Heart right ventricle (tissue), 16 donors: ENCODE measurements at regions not wholly inside any gene's neighbourhood (a gene's known extent, or its start where the extent isn't known, plus 50 kb on each side); places are given as distances from the start of the nearest gene placed in this dataset.

Source experiments
- ATAC-seq, 8 donors: fragments of 200-7000 bp; cut with Tn5 transposase; one replicate each; pipeline ENCODE4 v1.9.1; 2020; ENCODE audit warnings: mild to moderate bottlenecking in 8 of 8, moderate library complexity in 8 of 8, moderate number of reproducible peaks in 1 of 8
- DNase-seq, 2 donors: peaks; one replicate each; pipeline ENCODE4 v3.0.0-alpha.2; 2020
- H3K27ac ChIP-seq, 10 donors: fragments of 200-600 bp; sonication (generic) in 2 of 10; one replicate each; pipeline versions ENCODE4 v1.5.0 to v1.8.0; 2020 to 2022; ENCODE audit warnings: mild to moderate bottlenecking in 3 of 10
- H3K27me3 ChIP-seq, 7 donors: fragments of 200-600 bp; one replicate each; pipeline ENCODE4 v1.8.0; 2021 to 2022; ENCODE audit warnings: mild to moderate bottlenecking in 2 of 7
- H3K36me3 ChIP-seq, 9 donors: fragments of 200-600 bp; sonication (generic) in 1 of 9; one replicate each; pipeline versions ENCODE4 v1.5.0 to v1.8.0; 2020 to 2022; ENCODE audit warnings: mild to moderate bottlenecking in 2 of 9
- H3K4me1 ChIP-seq, 9 donors: fragments of 200-600 bp; sonication (generic) in 1 of 9; one replicate each; pipeline versions ENCODE4 v1.5.0 to v1.8.0; 2020 to 2022; ENCODE audit warnings: mild to moderate bottlenecking in 4 of 9
- H3K4me3 ChIP-seq, 10 donors: fragments of 200-600 bp; sonication (generic) in 2 of 10; one replicate each; pipeline versions ENCODE4 v1.5.0 to v1.8.0; 2020 to 2022; ENCODE audit warnings: mild to moderate bottlenecking in 7 of 10, moderate library complexity in 2 of 10
- H3K9me3 ChIP-seq, 11 donors: fragments of 200-600 bp in 10 of 11; sonication (generic) in 2 of 11; one replicate each; pipeline versions ENCODE4 v1.5.0 to v1.8.0; 2013 to 2022; ENCODE audit warnings: mild to moderate bottlenecking in 2 of 11, control low read depth in 1 of 11, moderate library complexity in 1 of 11
- WGBS, 2 donors: extraction: QIAGEN DNeasy Blood & Tissue Kit; methylation state at CpG; one replicate each; pipeline ENCODE4 v1.1.7; 2013; ENCODE audit warnings: inconsistent platforms in 1 of 2; 5-methylcytosine and 5-hydroxymethylcytosine counted together
- intact Hi-C, 10 donors: fragments of 100-400 bp; cut with DNase I; formaldehyde crosslinking; loops; one replicate each; pipeline versions ENCODE4 v1.11.1 to v1.14.2; 2022
- TF ChIP-seq, protein P1 (sequence below), 9 donors: fragments of 200-600 bp; sonication (generic) in 2 of 9; IDR thresholded peaks; one replicate each; pipeline versions ENCODE4 v1.5.0 to v1.8.0; 2021 to 2022; ENCODE audit warnings: antibody characterized with exemption in 9 of 9, mild to moderate bottlenecking in 5 of 9, moderate library complexity in 1 of 9
- donor health status: Arrhythmogenic right ventricular cardiomyopathy.
- donor health status: ischemic (EF 13 %, LVEDD 7.1; RV severe dilation, severe dysfunction).
- donor health status: healthy with polysubstance abuse.
- donor health status: DM: no; HTN: yes; CAD: no.
- donor health status: DM: no; HTN: no; CAD: no.
- donor health status: ischemic (EF 25% LVEDD 6.9; RV normal size, moderate dysfunction).
- donor health status: ischemic (EF 25% LVEDD 5.7; RV mildly dilated, moderate dysfunction).
- donor health status: healthy.
- donor health status: DM: yes; HTN: yes; CAD: no.
- donor health status: Ischemic cardiomyopathy.
- donor health status: ischemic (EF 35%, LVEDD 5.7; RV mildly dilated, moderate dysfunction).
- donor health status: nonischemic (EF 11% LVEDD 7.7; RV severe dilation, severe dysfunction).
- donor health status: DM: yes; HTN: yes; CAD: no.
- donor health status: PGD.
- donor health status: ischemic (EF 29% LVEDD 5.4; RV normal size, mild dysfunction).
- donor health status: nonischemic (EF 23%, LVEDD 6.1; RV moderate dilation, normal function).

DNA sequence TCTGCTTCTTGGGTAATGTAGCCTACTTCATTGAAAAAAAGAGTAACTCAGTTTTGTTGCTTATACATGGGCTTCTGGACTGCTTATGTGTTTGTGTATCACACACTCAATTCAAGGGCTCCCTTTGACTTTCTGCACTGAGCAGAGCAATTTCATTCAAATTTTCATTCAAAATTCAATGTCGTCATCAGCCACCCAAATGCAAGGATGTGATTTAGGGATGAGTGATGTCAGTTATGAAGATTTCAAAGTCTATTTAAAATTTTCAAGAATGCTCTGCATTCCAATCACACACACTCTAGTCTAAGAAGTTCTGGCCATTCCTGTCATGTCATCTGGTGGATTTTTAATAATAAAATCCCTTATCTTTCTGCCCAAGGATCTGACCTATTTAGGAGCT is 344.5 kb upstream of the ZFP64 start:
- no peak for DNase-seq
- Histone ChIP-seq H3K27ac (no peak overlapping the region), H3K4me1 (no peaks in the 10 kb centered on the region), H3K4me3 (no peak overlapping the region), H3K36me3 (no peaks in the 10 kb centered on the region), H3K27me3 (peaks cover 0 to 13% (median 0%) of the 10 kb centered on the region in 7 donors), H3K9me3 (no peaks in the 10 kb centered on the region)
- 83 to 90% methylated on average over 1 of the region's 1 CpG for WGBS, 2 donors
- no peak for ATAC-seq
- TF ChIP-seq, protein P1, sequence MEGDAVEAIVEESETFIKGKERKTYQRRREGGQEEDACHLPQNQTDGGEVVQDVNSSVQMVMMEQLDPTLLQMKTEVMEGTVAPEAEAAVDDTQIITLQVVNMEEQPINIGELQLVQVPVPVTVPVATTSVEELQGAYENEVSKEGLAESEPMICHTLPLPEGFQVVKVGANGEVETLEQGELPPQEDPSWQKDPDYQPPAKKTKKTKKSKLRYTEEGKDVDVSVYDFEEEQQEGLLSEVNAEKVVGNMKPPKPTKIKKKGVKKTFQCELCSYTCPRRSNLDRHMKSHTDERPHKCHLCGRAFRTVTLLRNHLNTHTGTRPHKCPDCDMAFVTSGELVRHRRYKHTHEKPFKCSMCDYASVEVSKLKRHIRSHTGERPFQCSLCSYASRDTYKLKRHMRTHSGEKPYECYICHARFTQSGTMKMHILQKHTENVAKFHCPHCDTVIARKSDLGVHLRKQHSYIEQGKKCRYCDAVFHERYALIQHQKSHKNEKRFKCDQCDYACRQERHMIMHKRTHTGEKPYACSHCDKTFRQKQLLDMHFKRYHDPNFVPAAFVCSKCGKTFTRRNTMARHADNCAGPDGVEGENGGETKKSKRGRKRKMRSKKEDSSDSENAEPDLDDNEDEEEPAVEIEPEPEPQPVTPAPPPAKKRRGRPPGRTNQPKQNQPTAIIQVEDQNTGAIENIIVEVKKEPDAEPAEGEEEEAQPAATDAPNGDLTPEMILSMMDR (IDR thresholded peaks at IDR 0.05) = no peak
- intact Hi-C loops = no loop called here

DNA sequence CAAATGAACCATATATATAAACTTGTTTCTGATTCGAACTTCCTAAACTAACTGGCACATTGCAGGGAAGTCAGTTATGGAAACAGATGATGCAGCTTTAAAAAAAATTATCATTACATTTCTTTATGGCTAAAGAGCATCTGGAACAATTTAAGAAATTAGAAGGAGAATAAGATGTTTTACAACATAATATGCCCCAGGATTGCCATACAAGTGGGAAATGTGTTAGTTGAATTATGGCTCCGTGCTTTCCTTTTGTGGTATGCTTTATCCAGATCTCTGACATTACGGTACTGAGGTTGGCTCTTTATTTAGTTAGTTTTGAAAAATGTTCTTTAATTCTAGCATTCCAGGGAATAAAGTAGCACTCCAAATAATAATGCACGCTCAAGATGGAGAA is 343.0 kb upstream of the ZFP64 start:
- Histone ChIP-seq H3K27ac (no peak overlapping the region), H3K4me1 (no peaks in the 10 kb centered on the region), H3K36me3 (no peaks in the 10 kb centered on the region), H3K9me3 (no peaks in the 10 kb centered on the region), H3K27me3 (peaks cover 0 to 9% (median 0%) of the 10 kb centered on the region in 7 donors), H3K4me3 (no peak overlapping the region)
- no peak for DNase-seq
- TF ChIP-seq, protein P1 (IDR thresholded peaks at IDR 0.05) = no peak
- intact Hi-C loops = no loop called here
- no peak for ATAC-seq
- 85 to 89% methylated on average over 4 of the region's 4 CpGs for WGBS, 2 donors

DNA sequence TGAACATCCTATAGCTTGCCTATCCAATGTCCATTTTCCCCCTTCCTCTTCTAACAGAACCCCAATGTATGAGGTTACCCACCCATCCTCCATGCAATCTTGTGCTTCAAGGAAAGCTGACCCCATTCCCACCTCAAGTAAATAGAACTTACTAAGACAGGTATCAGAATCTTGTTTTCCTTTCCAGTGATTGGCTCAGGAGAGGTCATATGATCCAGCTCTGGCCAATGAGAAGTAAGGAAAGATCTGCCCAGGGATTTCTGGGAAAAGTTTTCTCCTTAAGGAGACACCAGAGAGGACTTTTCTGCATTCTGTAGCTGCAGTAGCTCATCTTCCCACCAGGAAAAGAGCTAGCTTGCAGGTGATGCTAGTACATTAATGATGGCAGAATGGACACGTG is 341.8 kb upstream of the ZFP64 start:
- 71 to 77% methylated on average over 1 of the region's 1 CpG for WGBS, 2 donors
- intact Hi-C loops = no loop called here
- H3K36me3 ChIP-seq = no peaks in the 10 kb centered on the region

DNA sequence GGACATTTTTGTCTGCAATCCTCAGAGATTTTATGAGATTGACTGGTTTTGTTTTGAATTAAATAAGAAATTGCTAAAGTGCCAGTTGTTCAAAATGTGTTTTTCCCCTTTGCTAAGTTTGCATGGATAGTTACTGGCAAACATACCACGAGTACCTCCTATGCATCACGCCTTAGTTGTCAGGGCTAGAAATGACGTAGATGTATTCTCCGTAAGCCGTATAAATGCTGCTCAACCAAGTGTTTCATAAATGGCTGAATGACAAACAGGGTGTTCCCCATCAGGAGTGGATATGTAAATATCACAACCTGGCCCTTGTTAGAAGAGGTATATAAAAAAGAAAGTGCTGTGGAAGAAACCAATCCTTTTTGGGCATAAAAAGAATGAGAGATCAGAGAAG is 341.1 kb upstream of the ZFP64 start:
- H3K4me3 ChIP-seq = no peak overlapping the region
- no peak overlapping the region for H3K27ac ChIP-seq
- intact Hi-C loops = no loop called here
- no peak for DNase-seq
- no peak for ATAC-seq
- H3K4me1 ChIP-seq = no peaks in the 10 kb centered on the region
- TF ChIP-seq, protein P1 (IDR thresholded peaks at IDR 0.05) = no peak
- WGBS, 2 donors = 92 to 93% methylated on average over 5 of the region's 5 CpGs
- no peaks in the 10 kb centered on the region for H3K9me3 ChIP-seq
- H3K27me3 ChIP-seq = peaks cover 0 to 15% (median 0%) of the 10 kb centered on the region in 7 donors
- H3K36me3 ChIP-seq = no peaks in the 10 kb centered on the region

More for the DNA sequence above, 341.8 kb upstream of the ZFP64 start:
- TF ChIP-seq, protein P1 (IDR thresholded peaks at IDR 0.05) = no peak
- no peaks in the 10 kb centered on the region for H3K9me3 ChIP-seq
- DNase-seq (no peak), ATAC-seq (no peak)
- peaks cover 0 to 15% (median 0%) of the 10 kb centered on the region in 7 donors for H3K27me3 ChIP-seq
- no peak overlapping the region for H3K4me3 ChIP-seq
- H3K27ac ChIP-seq = no peak overlapping the region
- no peaks in the 10 kb centered on the region for H3K4me1 ChIP-seq
